IMR-90 (cell line): ENCODE measurements at regions not wholly inside any gene's neighbourhood (a gene's known extent, or its start where the extent isn't known, plus 50 kb on each side); places are given as distances from the start of the nearest gene placed in this dataset.

Source experiments
- ATAC-seq: fragments of 200-7000 bp; cut with Tn5 transposase; 2 replicates; pipeline ENCODE4 v1.9.1; 2020; ENCODE audit warnings: low read depth, mild to moderate bottlenecking, moderate library complexity
- BruUV-seq: library from RNA; stranded (reverse); fragments of 400-500 nt; replicated peaks from 2 replicates; lab custom pipeline; 2021; lab: Mats Ljungman, UMichigan
- CTCF ChIA-PET: fragments of 300-600 bp; formaldehyde crosslinking; extraction: SDS; loops from one replicate; lab custom pipeline; 2021; ENCODE audit warnings: antibody characterized with exemption; lab: Yijun Ruan, JAX
- POLR2A ChIA-PET: fragments of 300-600 bp; sonication (Branson Sonifier 250); formaldehyde crosslinking; loops from one replicate; lab custom pipeline; 2022; ENCODE audit warnings: antibody characterized with exemption; ENCODE audit not compliant: unreplicated experiment; lab: Charles Lee
- DNase-seq: peaks from one replicate; pipeline ENCODE4 v3.0.0; 2013
- H2AFZ ChIP-seq: replicated peaks from 2 replicates; pipeline ENCODE3; 2013; ENCODE audit warnings: low read length, mild to moderate bottlenecking; ENCODE audit not compliant: poor library complexity
- H2AK5ac ChIP-seq: 2 replicates; pipeline ENCODE4 v1.6.1; 2013; ENCODE audit warnings: low read depth, low read length, inconsistent platforms
- H2AK9ac ChIP-seq: replicated peaks from 2 replicates; pipeline ENCODE3; 2013; ENCODE audit warnings: mild to moderate bottlenecking, low read depth, low read length, moderate library complexity; ENCODE audit not compliant: poor library complexity
- H2BK120ac ChIP-seq: 2 replicates; pipeline ENCODE4 v1.6.1; 2013; ENCODE audit warnings: low read depth, low read length, inconsistent platforms
- H2BK15ac ChIP-seq: 3 replicates; pipeline ENCODE4 v1.6.1; 2013; ENCODE audit warnings: low read depth, low read length, inconsistent platforms
- H2BK20ac ChIP-seq: 2 replicates; pipeline ENCODE4 v1.6.1; 2013; ENCODE audit warnings: low read depth, mild to moderate bottlenecking, inconsistent platforms, low read length, moderate library complexity
- H2BK5ac ChIP-seq: 2 replicates; pipeline ENCODE4 v1.6.1; 2013; ENCODE audit warnings: mild to moderate bottlenecking, low read depth, low read length, inconsistent platforms; ENCODE audit not compliant: poor library complexity, severe bottlenecking
- H3K14ac ChIP-seq: replicated peaks from 2 replicates; pipeline ENCODE4 v1.6.1; 2013; ENCODE audit warnings: low read depth, low read length, inconsistent platforms
- H3K18ac ChIP-seq: 2 replicates; pipeline ENCODE4 v1.6.1; 2013; ENCODE audit warnings: low read depth, low read length, control low read depth
- H3K23ac ChIP-seq: 2 replicates; pipeline ENCODE4 v1.6.1; 2013; ENCODE audit warnings: low read depth, low read length, inconsistent platforms
- H3K27ac ChIP-seq: 2 replicates; pipeline ENCODE4 v1.5.1; 2013; ENCODE audit warnings: mild to moderate bottlenecking, control low read depth, low read length; ENCODE audit not compliant: insufficient read depth
- H3K27me3 ChIP-seq: 2 replicates; pipeline ENCODE4 v1.6.1; 2013; ENCODE audit warnings: low read length; ENCODE audit not compliant: control insufficient read depth, insufficient read depth
- H3K36me3 ChIP-seq: 2 replicates; pipeline ENCODE4 v1.6.1; 2013; ENCODE audit warnings: low read length, mixed read lengths; ENCODE audit not compliant: control insufficient read depth, insufficient read depth
- H3K4ac ChIP-seq: 2 replicates; pipeline ENCODE4 v1.6.1; 2013; ENCODE audit warnings: low read depth, low read length, inconsistent platforms
- H3K4me1 ChIP-seq: 2 replicates; pipeline ENCODE4 v1.6.1; 2013; ENCODE audit warnings: low read length, mixed read lengths; ENCODE audit not compliant: control insufficient read depth, insufficient read depth
- H3K4me2 ChIP-seq: 2 replicates; pipeline ENCODE4 v1.6.1; 2013; ENCODE audit warnings: low read depth, mild to moderate bottlenecking, control low read depth, low read length, moderate library complexity
- H3K4me3 ChIP-seq: 2 replicates; pipeline ENCODE4 v1.5.1; 2013; ENCODE audit warnings: low read depth, mild to moderate bottlenecking, control low read depth, low read length, moderate library complexity; ENCODE audit not compliant: insufficient read depth
- H3K56ac ChIP-seq: 2 replicates; pipeline ENCODE4 v1.6.1; 2013; ENCODE audit warnings: low read length, inconsistent platforms; ENCODE audit not compliant: insufficient read depth; ENCODE audit errors: extremely low read depth
- H3K79me1 ChIP-seq, 2 experiments: 2 replicates each; pipeline ENCODE4 v1.6.1; 2013; ENCODE audit warnings: low read length in 2 of 2, inconsistent platforms in 1 of 2, low read depth in 1 of 2
- H3K9ac ChIP-seq: 2 replicates; pipeline ENCODE4 v1.6.1; 2013; ENCODE audit warnings: low read depth, low read length, control low read depth
- H3K9me1 ChIP-seq: 2 replicates; pipeline ENCODE4 v1.6.1; 2013; ENCODE audit warnings: low read length, inconsistent platforms; ENCODE audit not compliant: insufficient read depth
- H3K9me3 ChIP-seq: 2 replicates; pipeline ENCODE4 v1.6.1; 2013; ENCODE audit warnings: low read length; ENCODE audit not compliant: control insufficient read depth, insufficient read depth
- H4K20me1 ChIP-seq: 2 replicates; pipeline ENCODE4 v1.6.1; 2013; ENCODE audit warnings: low read length, inconsistent platforms; ENCODE audit not compliant: insufficient read depth
- H4K5ac ChIP-seq: 2 replicates; pipeline ENCODE4 v1.6.1; 2013; ENCODE audit warnings: mild to moderate bottlenecking, low read depth, low read length, control low read depth
- H4K8ac ChIP-seq, 2 experiments: 2 replicates each; pipeline ENCODE4 v1.6.1; 2013; ENCODE audit warnings: low read depth in 2 of 2, low read length in 2 of 2, control low read depth in 1 of 2, inconsistent platforms in 1 of 2
- H4K91ac ChIP-seq: 2 replicates; pipeline ENCODE4 v1.6.1; 2013; ENCODE audit warnings: low read depth, low read length, inconsistent platforms; ENCODE audit not compliant: insufficient read depth
- BHLHE40 ChIP-seq: fragments of 150-350 bp; IDR thresholded peaks from 2 replicates; pipeline ENCODE4 v1.6.1; 2016; ENCODE audit warnings: mild to moderate bottlenecking, low read depth, low read length
- CEBPB ChIP-seq: IDR thresholded peaks from 2 replicates; pipeline ENCODE4 v1.6.1; 2012; ENCODE audit warnings: low read depth, low read length, improper control_type of control experiment
- CHD1 ChIP-seq: IDR thresholded peaks from 2 replicates; pipeline ENCODE4 v1.6.1; 2012; ENCODE audit warnings: low read depth, low read length, improper control_type of control experiment
- ELK1 ChIP-seq: fragments of 150-350 bp; IDR thresholded peaks from 2 replicates; pipeline ENCODE4 v1.6.1; 2016; ENCODE audit warnings: low read depth, mild to moderate bottlenecking, low read length, moderate library complexity, borderline replicate concordance
- FOS ChIP-seq: fragments of 150-350 bp; IDR thresholded peaks from 2 replicates; pipeline ENCODE4 v1.6.1; 2016; ENCODE audit warnings: low read depth, low read length
- MAFK ChIP-seq: IDR thresholded peaks from 2 replicates; pipeline ENCODE4 v1.6.1; 2012; ENCODE audit warnings: low read depth, low read length, improper control_type of control experiment
- MAZ ChIP-seq: IDR thresholded peaks from 2 replicates; pipeline ENCODE4 v1.6.1; 2012; ENCODE audit warnings: low read depth, mild to moderate bottlenecking, low read length, improper control_type of control experiment, moderate library complexity, borderline replicate concordance
- MXI1 ChIP-seq: IDR thresholded peaks from 2 replicates; pipeline ENCODE4 v1.6.1; 2012; ENCODE audit warnings: low read depth, mild to moderate bottlenecking, low read length, moderate library complexity, borderline replicate concordance
- NFE2L2 ChIP-seq: fragments of 150-350 bp; IDR thresholded peaks from 2 replicates; pipeline ENCODE4 v1.6.1; 2016; ENCODE audit warnings: low read depth, mild to moderate bottlenecking, low read length
- POLR2A ChIP-seq: IDR thresholded peaks from 2 replicates; pipeline ENCODE4 v1.6.1; 2012; ENCODE audit warnings: mild to moderate bottlenecking, low read depth, low read length
- RAD21 ChIP-seq: IDR thresholded peaks from 2 replicates; pipeline ENCODE4 v1.6.1; 2012; ENCODE audit warnings: low read length, improper control_type of control experiment
- RCOR1 ChIP-seq: IDR thresholded peaks from 2 replicates; pipeline ENCODE4 v1.6.1; 2012; ENCODE audit warnings: mild to moderate bottlenecking, low read length, improper control_type of control experiment; ENCODE audit not compliant: insufficient replicate concordance
- RFX5 ChIP-seq: IDR thresholded peaks from 2 replicates; pipeline ENCODE4 v1.8.0; 2012; ENCODE audit warnings: low read depth, mild to moderate bottlenecking, low read length, moderate library complexity
- SMC3 ChIP-seq: fragments of 150-350 bp; IDR thresholded peaks from 2 replicates; pipeline ENCODE4 v1.6.1; 2016; ENCODE audit warnings: low read depth, mild to moderate bottlenecking, antibody characterized with exemption, low read length, moderate library complexity
- USF2 ChIP-seq: fragments of 150-350 bp; IDR thresholded peaks from 2 replicates; pipeline ENCODE4 v1.6.1; 2017; ENCODE audit warnings: mild to moderate bottlenecking, antibody characterized with exemption, low read length, low read depth
- dilution Hi-C: fragments of 300-500 bp; cut with HindIII; formaldehyde crosslinking; loops from one replicate; pipeline ENCODE4 v1.14.3; 2018; ENCODE audit warnings: low sequenced_read_pairs; ENCODE audit not compliant: unreplicated experiment
- in situ Hi-C: fragments of 300-500 bp; cut with MboI; formaldehyde crosslinking; loops from 3 replicates; pipeline ENCODE4 v1.14.3; 2019; ENCODE audit warnings: low sequenced_read_pairs, inconsistent platforms, mixed read lengths
- intact Hi-C: fragments of 100-400 bp; cut with micrococcal nuclease; formaldehyde crosslinking; loops from 2 replicates; pipeline ENCODE4 v1.10.0; 2022
- TF ChIP-seq, protein P1 (sequence below): conservative IDR thresholded peaks from 2 replicates; pipeline ENCODE4 v1.5.1; 2012; ENCODE audit warnings: mild to moderate bottlenecking, low read depth, low read length, improper control_type of control experiment

- H3K9ac ChIP-seq: no peak overlapping the region
- no peaks in the 10 kb centered on the region for H3K9me3 ChIP-seq
- in situ Hi-C loops: no loop called here
- H2BK20ac ChIP-seq: no peak overlapping the region
- no peak overlapping the region for H2BK5ac ChIP-seq
- no peaks in the 10 kb centered on the region for H3K4me1 ChIP-seq
- no peak for TF ChIP-seq NFE2L2
- no peak for TF ChIP-seq RCOR1
- TF ChIP-seq USF2: no peak
- no peak for TF ChIP-seq RAD21
- TF ChIP-seq MAZ: no peak
- no peak for TF ChIP-seq ELK1
- TF ChIP-seq CHD1: no peak
- no peak for TF ChIP-seq MAFK
- no peak for TF ChIP-seq FOS
- TF ChIP-seq, protein P1, sequence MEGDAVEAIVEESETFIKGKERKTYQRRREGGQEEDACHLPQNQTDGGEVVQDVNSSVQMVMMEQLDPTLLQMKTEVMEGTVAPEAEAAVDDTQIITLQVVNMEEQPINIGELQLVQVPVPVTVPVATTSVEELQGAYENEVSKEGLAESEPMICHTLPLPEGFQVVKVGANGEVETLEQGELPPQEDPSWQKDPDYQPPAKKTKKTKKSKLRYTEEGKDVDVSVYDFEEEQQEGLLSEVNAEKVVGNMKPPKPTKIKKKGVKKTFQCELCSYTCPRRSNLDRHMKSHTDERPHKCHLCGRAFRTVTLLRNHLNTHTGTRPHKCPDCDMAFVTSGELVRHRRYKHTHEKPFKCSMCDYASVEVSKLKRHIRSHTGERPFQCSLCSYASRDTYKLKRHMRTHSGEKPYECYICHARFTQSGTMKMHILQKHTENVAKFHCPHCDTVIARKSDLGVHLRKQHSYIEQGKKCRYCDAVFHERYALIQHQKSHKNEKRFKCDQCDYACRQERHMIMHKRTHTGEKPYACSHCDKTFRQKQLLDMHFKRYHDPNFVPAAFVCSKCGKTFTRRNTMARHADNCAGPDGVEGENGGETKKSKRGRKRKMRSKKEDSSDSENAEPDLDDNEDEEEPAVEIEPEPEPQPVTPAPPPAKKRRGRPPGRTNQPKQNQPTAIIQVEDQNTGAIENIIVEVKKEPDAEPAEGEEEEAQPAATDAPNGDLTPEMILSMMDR: no peak
- TF ChIP-seq BHLHE40: no peak
- TF ChIP-seq RFX5: no peak
- TF ChIP-seq SMC3: no peak
- no peak for TF ChIP-seq POLR2A
- TF ChIP-seq CEBPB: no peak
- no peak for TF ChIP-seq MXI1
- H3K18ac ChIP-seq: no peak overlapping the region
- H3K4me2 ChIP-seq: no peak overlapping the region
- no peak overlapping the region for H3K4ac ChIP-seq
- no peak overlapping the region for H2AFZ ChIP-seq
- H3K27ac ChIP-seq: no peak overlapping the region
- no peak overlapping the region for H4K5ac ChIP-seq
- BruUV-seq: no TSS peak
- no peaks in the 10 kb centered on the region for H3K79me1 ChIP-seq
- H3K56ac ChIP-seq: no peak overlapping the region
- DNase-seq: no peak
- dilution Hi-C loops: no loop called here
- no peak overlapping the region for H4K8ac ChIP-seq
- H3K4me3 ChIP-seq: no peak overlapping the region
- CTCF ChIA-PET: no interaction called here
- no peak for ATAC-seq
- no peaks in the 10 kb centered on the region for H3K36me3 ChIP-seq
- no peak overlapping the region for H2AK9ac ChIP-seq
- no peak overlapping the region for H2AK5ac ChIP-seq
- POLR2A ChIA-PET: no interaction called here
- no peaks in the 10 kb centered on the region for H4K20me1 ChIP-seq
- no peak overlapping the region for H2BK120ac ChIP-seq
- H2BK15ac ChIP-seq: no peak overlapping the region
- no peak overlapping the region for H4K91ac ChIP-seq
- intact Hi-C loops: no loop called here
- no peaks in the 10 kb centered on the region for H3K9me1 ChIP-seq
- no peak overlapping the region for H3K14ac ChIP-seq
- no peaks in the 10 kb centered on the region for H3K27me3 ChIP-seq
- H3K23ac ChIP-seq: no peak overlapping the region
Observed at GRCh38 chr11:26862801-26863200, 131.1 kb upstream of the FIBIN start.
